NCI-H446 treated with DMSO at 0.1 percent for 48 hours (cell line): ENCODE measurements at regions not wholly inside any gene's neighbourhood (a gene's known extent, or its start where the extent isn't known, plus 50 kb on each side); places are given as distances from the start of the nearest gene placed in this dataset.

Source experiments
- DNase-seq: peaks from one replicate; lab custom pipeline; 2025; lab: John Stamatoyannopoulos, UW

DNA sequence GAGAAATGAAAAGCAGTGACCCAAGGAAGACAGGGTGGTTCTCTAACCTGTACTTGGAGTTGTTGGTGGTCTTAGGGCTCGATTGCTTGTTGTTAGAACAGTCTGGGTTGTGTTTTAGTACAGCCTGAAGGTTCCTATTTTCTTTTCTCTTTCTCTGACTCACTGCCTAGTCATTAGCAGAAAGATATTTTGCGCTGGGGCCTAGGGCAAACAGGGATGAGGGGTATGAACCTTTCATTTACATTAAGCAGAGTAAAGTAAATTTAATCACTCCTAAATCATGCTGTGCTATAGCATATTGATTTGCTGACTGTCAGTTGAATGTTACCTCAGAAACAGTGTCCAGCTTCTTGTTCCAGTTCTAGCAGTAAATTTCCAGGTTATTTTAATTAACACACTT lies 197.2 kb downstream of the RWDD3 start:
- DNase-seq, result no peak

DNA sequence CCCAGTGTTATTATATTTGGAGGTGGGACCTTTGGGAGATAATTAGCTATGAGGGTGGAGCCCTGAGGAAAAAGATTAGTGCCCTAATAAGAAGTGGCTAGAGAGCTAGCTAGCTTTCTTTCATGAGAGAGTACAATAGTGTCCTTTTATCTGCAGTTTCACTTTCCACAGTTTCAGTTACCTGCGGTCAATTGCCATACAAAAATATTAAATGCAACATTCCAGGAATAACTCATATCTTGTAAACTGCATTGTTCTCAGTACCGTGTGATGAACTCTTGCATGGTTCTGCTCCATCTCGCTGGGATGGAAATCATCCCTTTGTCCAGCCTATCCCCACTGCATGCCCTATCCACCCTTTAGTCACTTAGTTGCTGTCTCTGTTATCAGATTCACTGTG lies 201.6 kb downstream of the RWDD3 start:
- no peak for DNase-seq

DNA sequence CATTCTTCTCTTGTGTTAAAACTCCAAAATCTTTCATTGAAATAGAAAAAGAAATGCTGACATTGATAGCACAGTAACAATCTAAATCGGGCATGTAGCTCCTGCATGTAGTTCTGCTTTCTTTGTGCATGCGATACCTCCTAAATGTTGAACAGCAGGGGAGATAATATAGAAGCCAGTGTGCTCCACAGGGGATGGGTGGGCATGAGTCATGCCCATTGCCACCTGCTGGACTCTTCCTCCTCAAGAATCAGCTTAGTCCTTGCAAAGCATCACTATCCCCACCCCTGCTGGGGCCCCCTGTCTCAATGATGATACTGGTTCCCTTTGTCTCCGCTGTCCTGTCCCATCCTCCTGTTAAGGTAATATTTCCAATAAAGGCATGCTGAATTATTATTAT lies 203.0 kb downstream of the RWDD3 start:
- no peak for DNase-seq

DNA sequence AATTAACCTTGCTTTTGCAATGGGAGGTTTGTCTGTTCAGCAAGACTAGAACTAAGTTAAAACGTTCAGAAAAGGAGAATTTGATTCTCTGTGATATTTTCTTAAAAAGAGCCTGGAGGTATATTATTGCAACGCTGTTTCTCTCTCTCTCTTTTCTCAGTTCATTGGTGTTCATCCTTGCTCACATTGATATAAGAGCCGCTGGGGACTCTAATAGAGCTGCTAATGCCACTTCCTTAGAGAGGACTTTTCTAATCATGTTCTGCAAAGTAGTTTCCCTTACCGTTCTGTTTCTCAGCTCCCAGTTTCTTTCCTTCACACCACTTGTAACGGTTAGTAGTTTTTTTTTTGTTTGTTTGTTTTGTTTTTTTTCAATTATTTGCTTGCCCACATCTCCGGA lies 203.8 kb downstream of the RWDD3 start:
- no peak for DNase-seq

DNA sequence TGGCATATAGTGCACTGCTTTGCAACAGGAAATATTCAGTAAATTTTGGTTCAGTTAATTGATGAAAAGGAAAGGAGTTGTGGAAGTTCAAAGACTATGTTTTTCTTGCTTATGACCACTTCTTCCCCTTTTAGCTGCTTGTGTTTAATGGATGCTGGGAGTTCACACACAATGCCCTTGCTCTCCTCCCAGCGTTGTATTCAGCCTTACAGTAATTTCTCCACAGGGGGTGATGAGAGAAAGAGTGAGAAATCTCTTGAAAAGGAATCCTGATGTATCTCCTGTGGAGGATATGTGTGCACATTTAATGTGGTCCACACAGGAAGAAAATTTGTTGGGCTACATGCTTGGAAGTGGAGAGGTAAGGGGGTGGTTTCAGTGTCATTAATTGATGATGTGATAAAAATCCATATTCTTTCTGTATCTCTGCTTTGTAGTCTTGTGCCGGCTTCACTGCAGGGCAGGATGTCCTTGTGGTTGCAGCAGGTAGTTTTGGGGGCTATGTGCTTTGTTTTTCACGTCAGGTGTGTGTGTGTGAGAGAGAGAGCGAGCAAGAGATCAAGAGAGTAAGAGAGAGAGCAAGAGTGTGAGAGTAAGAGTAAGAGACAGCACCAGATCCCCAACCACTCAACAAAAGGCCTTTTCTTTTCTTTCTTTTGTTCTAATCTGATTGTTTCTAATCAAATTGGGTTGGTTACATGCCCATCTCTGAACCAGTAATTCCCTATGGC lies 204.4 kb downstream of the RWDD3 start:
- no peak for DNase-seq

DNA sequence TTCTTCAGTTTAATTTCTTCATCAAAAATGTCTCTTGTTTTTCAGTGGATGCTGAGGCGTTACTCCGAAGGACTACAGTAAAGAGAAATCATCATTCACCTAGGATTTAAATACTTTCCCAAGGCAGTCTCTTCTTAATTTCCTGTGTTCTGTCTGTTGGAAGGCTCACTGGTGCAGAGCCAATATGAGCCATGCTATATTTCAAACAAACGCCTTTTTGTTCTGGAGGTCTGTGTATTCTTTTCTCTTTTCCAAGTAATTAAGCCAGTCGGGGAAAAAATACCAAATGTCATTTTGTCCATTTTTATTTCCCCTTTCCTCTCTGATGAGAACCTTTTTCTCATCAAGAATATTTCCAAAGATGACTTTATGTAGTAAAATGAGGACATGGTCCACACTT lies 206.5 kb downstream of the RWDD3 start:
- peak; percentile 16 for DNase-seq

DNA sequence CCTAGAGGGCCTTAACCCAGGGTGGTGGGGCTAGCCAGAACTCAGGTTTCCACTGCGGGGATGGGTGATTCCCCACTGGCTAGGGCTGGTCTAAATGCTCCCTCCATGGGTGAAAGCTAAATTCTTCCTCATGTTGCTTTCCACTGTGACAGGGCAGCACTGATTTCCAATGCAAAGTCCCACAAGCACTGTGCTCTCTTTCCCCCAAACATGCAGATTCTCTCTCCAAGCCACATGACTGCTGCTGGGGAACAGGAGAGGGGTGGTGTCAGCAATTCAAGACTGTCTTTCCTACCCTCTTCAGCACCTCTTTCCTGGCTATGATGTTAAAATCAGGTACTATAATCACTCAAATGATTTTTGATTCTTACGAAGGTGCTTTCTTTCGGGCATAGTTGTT lies 215.5 kb downstream of the RWDD3 start:
- no peak for DNase-seq

DNA sequence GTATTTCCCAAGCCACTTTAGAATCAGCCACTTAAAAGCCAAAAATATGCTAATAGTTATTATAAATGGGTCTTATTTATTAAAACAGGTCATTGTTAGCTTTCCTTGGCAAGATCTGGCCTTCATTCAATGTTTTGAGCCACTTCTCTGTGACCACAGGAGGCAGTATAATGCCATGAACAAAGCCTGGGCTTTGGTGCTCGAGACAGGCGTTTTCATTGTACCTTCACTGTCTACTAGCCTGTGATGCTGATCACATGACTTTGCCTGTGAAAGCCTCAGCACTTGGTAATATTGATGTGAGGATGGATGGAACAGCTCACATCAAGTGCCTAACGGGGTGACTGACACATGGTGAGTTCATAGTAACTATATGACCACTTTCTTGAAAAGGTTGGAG lies 217.0 kb downstream of the RWDD3 start:
- no peak for DNase-seq

DNA sequence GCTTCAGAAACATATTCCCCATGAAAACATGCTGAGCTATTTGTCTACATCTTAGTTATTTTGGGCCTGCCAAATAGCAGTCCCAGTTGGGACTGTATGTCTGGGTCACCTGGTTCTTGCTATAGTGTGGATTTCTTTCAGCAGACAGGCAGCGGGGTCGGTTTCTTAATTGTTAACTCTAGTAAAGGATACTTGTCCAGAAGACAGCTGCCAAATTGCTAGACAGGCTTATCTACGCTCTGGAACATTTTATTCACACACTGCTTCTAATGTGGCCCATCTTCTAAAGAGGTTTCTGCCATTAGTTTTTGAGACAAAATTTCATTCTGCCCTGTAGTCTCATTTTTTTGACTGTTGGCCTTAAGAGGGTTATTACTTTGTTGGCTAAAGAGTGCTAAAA lies 217.9 kb downstream of the RWDD3 start:
- DNase-seq, result no peak

DNA sequence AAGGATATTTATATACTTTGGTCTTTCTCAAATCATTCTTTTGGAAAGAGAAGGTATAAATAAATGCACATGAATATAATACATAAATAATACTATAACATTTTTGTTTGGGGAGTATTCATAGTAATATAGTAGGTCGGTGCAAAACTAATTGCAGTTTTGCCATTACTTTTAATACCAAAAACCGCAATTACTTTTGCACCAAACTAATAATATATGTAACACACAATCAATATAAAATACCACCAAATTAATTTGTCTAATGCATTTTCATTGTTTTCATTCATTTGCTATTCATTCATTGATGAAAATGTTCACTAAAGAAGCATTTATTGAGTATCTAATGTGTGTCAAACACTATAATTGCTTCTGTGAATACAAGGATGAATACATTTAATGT lies 219.0 kb downstream of the RWDD3 start:
- DNase-seq, result no peak

DNA sequence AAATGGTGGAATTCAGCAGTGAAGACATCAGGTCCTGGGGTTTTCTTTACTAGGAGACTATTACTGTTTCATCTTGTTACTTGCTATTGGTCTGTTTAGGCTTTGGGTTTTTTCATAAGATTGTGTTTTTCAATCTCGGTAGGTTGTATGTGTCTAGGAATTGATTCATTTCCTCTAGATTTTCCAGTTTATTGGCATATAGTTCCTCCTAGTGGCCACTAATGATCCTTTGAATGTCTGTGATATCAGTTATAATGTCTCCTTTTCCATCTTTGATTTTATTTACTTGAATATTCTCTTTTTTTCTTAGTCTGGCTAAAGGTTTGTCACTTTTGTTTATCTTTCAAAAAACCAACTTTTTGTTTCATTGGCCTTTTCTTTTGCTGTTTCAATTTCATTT lies 233.0 kb downstream of the RWDD3 start:
- DNase-seq, result no peak

DNA sequence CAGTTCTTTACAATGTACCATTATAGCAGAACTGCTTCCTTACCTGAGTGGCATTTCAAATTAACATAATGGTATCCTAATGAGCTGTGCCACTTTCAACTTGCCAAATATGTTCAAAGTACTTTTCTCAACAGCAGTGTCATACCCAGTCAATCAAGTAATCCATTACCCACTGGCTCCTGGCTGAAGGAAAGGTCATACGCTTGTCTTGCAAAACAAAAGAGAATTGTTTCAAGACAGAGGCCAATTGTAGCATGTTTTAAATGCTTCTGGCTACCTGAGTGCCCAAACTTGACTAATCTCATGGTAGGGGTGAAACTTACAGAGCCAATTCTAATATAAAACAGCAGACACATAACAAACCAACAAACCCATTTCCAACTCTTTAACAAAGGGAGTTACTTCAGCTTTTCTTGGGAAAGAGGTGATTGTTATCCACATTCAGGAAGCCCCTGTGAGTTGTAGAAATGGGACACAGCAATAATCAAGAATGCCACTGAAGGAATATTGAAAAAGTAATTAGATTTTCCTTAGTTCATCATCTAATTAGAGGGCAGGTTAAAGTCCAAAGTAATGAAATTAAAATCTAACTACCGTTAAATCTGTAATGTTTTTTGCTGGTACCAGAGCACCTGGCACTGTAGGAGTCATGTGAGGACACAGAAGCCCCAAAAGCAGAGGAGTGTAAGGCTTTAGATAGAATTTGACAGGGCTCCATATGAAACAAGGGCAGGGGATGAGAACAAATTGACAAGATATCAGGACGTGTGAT lies 241.9 kb downstream of the RWDD3 start:
- DNase-seq, result no peak

DNA sequence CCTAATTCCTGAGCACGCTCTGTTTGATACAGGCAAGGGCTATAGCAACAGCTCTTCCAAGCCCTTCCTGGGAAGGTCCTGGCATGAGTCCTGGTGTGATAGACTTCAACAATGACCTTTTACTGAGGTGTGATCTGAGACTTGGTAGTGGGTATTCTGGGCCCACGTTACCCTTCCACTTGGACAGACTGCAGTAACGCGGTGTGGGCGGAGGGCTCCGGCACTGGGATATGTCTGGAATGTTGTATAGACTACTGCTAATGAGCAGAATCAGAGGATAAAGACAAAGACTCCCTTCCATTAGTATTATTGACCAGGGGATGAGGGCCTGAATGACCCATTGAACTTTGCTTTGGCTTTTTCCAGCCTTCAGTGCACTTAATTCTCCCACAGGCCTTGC lies 262.3 kb downstream of the RWDD3 start:
- no peak for DNase-seq

DNA sequence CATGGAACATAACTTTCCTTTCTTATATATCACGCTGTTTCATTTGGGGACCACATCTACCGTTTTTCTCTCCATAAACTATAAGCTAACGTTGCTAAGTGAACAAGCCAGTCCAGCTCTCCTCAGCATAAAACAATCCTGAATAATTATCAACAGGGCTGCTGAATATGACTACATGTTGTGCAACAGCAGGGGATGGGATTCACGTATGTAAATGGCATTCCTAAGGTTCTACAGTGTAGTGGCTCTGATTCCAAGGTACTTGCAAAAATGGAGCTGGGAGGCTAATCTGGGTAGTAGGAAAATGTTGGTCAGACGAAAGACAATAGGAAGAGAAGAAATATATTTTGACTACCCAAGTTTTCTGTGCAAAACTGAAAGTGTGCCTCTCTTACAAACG lies 262.8 kb downstream of the RWDD3 start:
- no peak for DNase-seq

DNA sequence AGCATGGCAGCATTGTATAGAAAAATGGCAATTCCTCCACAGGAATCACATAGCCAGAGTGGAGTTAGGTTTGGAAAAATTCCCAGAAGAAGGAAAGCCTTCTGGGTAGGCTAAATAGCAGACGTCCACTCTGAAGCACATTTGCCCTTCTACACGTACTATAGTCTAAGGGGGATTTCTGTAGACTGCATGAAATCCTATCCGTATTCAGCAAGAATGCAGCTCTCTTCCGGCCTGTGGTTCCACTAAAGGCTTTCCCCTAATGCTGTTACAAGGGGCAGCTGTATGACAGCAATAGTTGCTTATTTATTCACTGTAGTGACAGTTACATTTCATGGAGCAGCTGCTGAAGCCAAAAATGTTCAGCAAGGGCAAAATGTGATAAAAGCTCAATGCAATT lies 263.6 kb downstream of the RWDD3 start:
- no peak for DNase-seq

DNA sequence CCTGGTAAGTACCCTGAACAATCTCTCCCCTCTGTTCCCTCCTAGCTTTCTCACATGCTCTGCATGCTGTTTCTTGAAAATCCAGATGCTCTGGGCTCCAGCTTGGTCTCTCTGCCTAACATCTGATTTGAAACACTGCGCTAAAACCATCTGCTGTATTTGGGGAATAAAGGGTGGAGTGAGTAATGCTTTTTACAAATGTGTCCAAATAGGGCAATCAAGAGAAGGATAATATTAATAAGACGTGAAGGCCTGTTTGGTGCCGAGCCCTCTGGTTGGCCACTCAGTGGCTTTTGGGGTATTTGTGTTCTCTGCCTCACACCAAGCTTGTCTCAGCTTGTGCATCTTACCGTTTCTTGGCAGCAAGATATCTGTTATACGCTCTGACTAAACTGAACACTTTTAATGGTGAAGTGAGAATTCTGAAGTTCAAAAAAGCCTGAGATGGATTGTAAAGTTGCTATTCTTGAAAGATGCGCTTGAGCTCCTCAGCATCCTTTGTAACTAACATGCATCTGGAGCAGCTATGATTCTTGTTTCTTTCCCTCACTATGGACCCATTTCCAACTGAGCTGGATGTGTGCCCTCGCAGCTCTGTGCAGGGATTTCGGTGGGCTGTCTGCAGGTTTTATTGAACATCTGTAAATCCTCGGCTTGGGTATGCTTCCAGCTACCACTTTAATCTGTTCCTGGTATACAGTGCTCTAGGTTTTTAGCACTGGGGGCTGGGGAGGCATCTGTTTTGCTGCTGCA lies 269.4 kb downstream of the RWDD3 start:
- peak; percentile 72 for DNase-seq

DNA sequence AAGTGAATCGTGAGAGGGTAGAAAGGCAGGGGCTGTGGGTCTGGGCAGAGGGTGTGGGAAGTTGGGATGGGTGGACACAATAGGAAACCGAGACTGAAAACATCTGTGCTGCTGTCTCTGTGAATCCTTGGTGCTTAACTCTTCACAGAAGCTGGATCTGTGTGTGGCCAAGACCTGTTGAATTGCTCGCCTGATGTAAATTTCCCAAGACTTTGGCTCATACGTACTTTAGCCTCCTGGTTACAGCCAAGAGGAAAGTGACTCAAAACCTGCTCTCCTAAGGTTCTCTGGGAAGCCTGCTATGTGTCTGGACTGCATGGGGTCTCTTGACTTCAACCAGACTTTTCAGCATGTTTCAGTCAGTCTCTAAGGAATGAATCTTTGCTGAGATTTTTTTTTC lies 270.3 kb downstream of the RWDD3 start:
- DNase-seq, result no peak

DNA sequence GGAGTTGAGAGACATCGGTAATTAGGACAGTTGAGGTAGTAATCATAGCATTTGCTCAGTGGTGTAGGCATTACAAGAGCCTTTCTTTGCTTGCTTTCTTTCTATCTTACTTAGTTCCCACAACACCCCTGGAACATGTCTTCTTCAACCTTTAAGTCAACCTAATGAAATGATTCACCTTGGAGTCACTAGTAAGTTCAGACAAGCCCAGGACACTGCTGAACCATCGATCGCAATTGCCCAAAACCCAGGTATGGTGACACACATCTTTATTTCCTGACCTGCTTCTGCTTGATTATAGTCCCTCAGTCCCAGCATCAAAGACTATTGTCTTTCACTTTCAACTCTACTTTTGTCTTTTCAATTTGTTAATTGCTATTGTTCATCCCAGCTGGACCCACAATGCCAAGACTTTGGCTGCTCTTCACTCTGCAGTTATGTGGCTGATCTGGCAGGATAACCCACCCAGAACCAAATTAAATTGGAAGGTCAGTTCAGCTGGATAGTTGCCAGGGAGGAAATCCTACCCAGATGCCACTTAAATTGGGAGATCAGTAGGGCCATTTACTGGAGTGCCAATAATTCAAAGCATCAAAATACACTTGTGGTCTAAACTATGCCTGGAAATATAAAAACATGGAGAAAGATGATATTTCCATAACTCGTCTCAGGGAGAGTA lies 272.9 kb downstream of the RWDD3 start:
- peak; percentile 16 for DNase-seq

DNA sequence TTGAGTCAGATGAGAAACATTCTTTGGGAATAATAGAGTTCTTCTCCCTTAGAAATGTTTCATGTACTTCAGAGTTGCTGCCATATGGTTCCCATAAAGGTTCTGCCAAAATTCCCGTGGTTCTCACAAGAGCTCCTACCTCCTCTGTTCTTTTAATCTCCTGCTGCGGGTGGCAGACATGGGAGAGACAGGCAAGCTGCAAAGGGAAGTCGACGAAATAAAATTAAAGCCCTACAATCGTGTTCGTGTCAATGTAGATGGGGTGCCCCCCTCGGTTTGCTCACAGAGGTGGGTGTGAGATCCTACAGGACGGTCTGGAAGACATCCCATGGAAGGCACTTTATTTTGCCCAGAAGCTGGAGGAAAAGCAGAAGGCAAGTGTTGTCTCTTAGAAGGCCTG lies 276.0 kb downstream of the RWDD3 start:
- peak; percentile 91 for DNase-seq

DNA sequence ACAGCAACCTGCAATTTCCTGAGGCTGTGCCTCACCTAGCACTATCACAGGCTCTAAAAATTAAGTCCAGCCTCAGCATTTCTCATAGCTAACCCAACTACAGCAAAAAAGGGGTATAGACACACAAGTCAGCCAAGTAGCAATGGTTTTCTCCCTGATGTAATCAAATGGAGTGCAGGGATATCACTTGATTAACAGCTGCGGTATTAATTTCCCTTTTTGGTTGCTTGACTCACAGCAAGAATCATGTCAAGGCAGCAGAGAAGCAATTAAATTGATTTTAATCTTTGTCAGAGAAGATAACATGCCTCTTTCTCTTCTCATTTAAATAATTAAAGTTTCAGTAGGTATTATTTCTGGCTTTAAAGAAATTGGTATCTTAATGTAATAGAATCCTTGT lies 278.9 kb downstream of the RWDD3 start:
- no peak for DNase-seq

DNA sequence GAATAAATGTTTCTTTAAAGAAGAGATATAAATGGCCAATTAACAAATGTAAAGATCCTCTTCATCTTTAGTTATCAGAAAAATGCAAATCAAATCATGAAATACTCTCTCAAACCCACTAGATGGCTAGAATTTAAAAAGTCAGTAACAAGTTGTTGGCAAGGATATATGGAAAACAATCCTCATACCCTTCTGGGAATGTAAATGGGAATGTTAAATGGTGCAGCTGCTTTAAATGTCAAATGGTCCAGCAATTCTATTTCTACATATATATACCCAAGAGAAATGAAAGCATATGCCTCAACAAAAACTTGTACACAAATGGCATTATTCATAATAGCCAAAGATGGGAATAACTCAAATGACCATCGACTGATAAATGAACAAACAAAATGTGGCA lies 283.5 kb downstream of the RWDD3 start:
- DNase-seq, result no peak

DNA sequence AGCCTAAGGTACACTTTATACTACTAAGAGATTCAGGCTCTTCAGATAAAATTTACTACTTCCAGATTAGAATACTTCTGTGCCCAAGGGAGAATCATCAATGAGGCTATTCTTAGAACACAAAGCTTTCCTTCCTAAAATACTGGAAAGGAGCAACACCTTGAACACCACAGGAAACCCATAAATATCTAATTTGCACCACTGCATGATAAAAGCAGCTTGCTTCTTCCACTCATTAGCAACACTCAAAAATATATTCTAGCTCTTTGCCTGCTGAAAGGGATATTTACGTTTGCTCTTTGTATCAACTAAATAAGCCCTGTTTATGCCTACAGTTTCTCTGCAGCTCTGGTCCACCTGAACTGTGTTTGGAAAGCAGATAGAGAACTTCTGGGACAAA lies 284.3 kb downstream of the RWDD3 start:
- no peak for DNase-seq

DNA sequence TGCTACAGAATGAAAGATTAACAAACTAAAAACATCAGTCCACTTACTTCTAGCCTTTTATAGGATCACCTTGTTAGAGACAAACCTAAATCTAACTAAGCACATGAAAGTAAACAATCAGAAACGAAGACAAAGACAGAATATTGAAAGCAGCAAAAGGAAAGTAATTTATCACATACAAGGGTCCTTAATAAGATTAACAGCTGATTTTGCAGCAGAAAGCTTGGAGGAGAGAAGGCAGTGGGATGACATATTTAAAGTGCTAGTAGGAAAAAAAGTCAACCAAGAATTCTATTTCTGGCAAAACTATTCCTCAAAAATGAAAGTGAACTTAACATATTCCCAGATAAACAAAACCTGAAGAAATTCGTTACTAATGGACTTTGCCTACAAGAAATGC lies 286.4 kb downstream of the RWDD3 start:
- no peak for DNase-seq
